SU-DHL-6 (cell line): ENCODE measurements at regions not wholly inside any gene's neighbourhood (a gene's known extent, or its start where the extent isn't known, plus 50 kb on each side); places are given as distances from the start of the nearest gene placed in this dataset.

Experiments used
- H2AFZ ChIP-seq: fragments of 200-600 bp; sonication (generic); 2 replicates; pipeline ENCODE4 v1.6.1; 2014; ENCODE audit warnings: low read depth, mild to moderate bottlenecking, moderate library complexity, mixed read lengths, antibody characterized with exemption, low read length; ENCODE audit not compliant: severe bottlenecking
- H3F3A ChIP-seq: fragments of 200-600 bp; shearing (Covaris generic); 2 replicates; pipeline ENCODE4 v1.6.0; 2016; ENCODE audit warnings: antibody characterized with exemption, mild to moderate bottlenecking; ENCODE audit not compliant: insufficient read depth
- H3K27ac ChIP-seq: fragments of 200-600 bp; sonication (generic); 2 replicates; pipeline ENCODE4 v1.5.1; 2016; ENCODE audit warnings: low read depth, mild to moderate bottlenecking, low read length, moderate library complexity, mixed read lengths
- H3K27me3 ChIP-seq: fragments of 200-600 bp; sonication (generic), shearing (Covaris generic); 2 replicates; pipeline ENCODE4 v1.6.0; 2014; ENCODE audit warnings: mild to moderate bottlenecking, low read length
- H3K36me3 ChIP-seq: fragments of 200-600 bp; sonication (generic); 2 replicates; pipeline ENCODE4 v1.6.1; 2014; ENCODE audit warnings: mild to moderate bottlenecking, low read length, mixed read lengths
- H3K4me2 ChIP-seq: fragments of 300-600, 200-600 bp; shearing (Covaris generic), sonication (generic); 2 replicates; pipeline ENCODE4 v1.6.0; 2014; ENCODE audit warnings: low read length, low read depth, mild to moderate bottlenecking; ENCODE audit not compliant: poor library complexity, severe bottlenecking
- H3K4me3 ChIP-seq: fragments of 200-600 bp; sonication (generic); 2 replicates; pipeline ENCODE4 v1.5.1; 2014; ENCODE audit warnings: antibody characterized with exemption, low read length, mild to moderate bottlenecking, mixed read lengths; ENCODE audit not compliant: insufficient read depth, poor library complexity, severe bottlenecking
- H3K79me2 ChIP-seq: fragments of 200-600 bp; sonication (generic); 2 replicates; pipeline ENCODE4 v1.6.1; 2014; ENCODE audit warnings: mild to moderate bottlenecking, low read length, moderate library complexity; ENCODE audit not compliant: insufficient read depth
- H3K9ac ChIP-seq: fragments of 200-600 bp; sonication (generic); 2 replicates; pipeline ENCODE4 v1.7.0; 2014; ENCODE audit warnings: mild to moderate bottlenecking, low read length
- H3K9me2 ChIP-seq: fragments of 200-600 bp; sonication (generic); replicated peaks from 2 replicates; pipeline ENCODE4 v1.6.1; 2014; ENCODE audit warnings: low read length; ENCODE audit not compliant: insufficient read depth
- H3K9me3 ChIP-seq: fragments of 200-600 bp; sonication (generic); 2 replicates; pipeline ENCODE4 v1.6.1; 2014; ENCODE audit warnings: low read length, mixed read lengths; ENCODE audit not compliant: insufficient read depth
- H4K20me1 ChIP-seq: fragments of 200-600 bp; sonication (generic); 2 replicates; pipeline ENCODE4 v1.6.1; 2014; ENCODE audit warnings: low read depth, mild to moderate bottlenecking, antibody characterized with exemption, low read length, moderate library complexity, mixed read lengths
- CTCF ChIP-seq: fragments of 200-600 bp; sonication (generic); IDR thresholded peaks from one replicate; pipeline ENCODE4 v1.5.1; 2017; ENCODE audit warnings: antibody characterized with exemption, mild to moderate bottlenecking, low read length, moderate library complexity; ENCODE audit not compliant: insufficient read depth, poor library complexity, severe bottlenecking
- EZH2phosphoT487 ChIP-seq: fragments of 200-600 bp; sonication (generic), shearing (Covaris generic); conservative IDR thresholded peaks from 2 replicates; pipeline ENCODE4 v1.6.1; 2018; ENCODE audit warnings: mild to moderate bottlenecking, antibody characterized with exemption, low read length, moderate library complexity, mixed read lengths

- H3F3A ChIP-seq, result peaks cover 50% of the 10 kb centered on the region
- H3K9me2 ChIP-seq, result no peaks in the 10 kb centered on the region
- H3K27me3 ChIP-seq, result no peaks in the 10 kb centered on the region
- peak overlapping the region; percentile 15 for H2AFZ ChIP-seq
- H3K4me2 ChIP-seq, result peak overlapping the region; percentile 68
- H3K9me3 ChIP-seq, result peaks cover 4% of the 10 kb centered on the region; the same call in 1 of the 2 replicates
- peak overlapping the region; percentile 11; the same call in 1 of the 2 replicates for H3K9ac ChIP-seq
- H4K20me1 ChIP-seq, result no peaks in the 10 kb centered on the region
- no peak for TF ChIP-seq EZH2phosphoT487
- TF ChIP-seq CTCF, result no peak
- H3K4me3 ChIP-seq, result no peak overlapping the region
- 0 out of 2 replicates have a peak, but pooled peaks cover 5% of the 10 kb centered on the region for H3K36me3 ChIP-seq
- H3K79me2 ChIP-seq, result no peaks in the 10 kb centered on the region
- peak overlapping the region; percentile 85 for H3K27ac ChIP-seq
These were observed 95.6 kb downstream of the TMA16 start for GRCh38 chr4:163590103-163590502.

- no peak for TF ChIP-seq EZH2phosphoT487
- no peak for TF ChIP-seq CTCF
- no peaks in the 10 kb centered on the region for H3K27me3 ChIP-seq
- H2AFZ ChIP-seq, result peak overlapping the region; percentile 15
- 0 out of 2 replicates have a peak, but pooled peaks cover 5% of the 10 kb centered on the region for H3K36me3 ChIP-seq
- H4K20me1 ChIP-seq, result no peaks in the 10 kb centered on the region
- peak overlapping the region; percentile 85 for H3K27ac ChIP-seq
- peaks cover 50% of the 10 kb centered on the region for H3F3A ChIP-seq
- H3K79me2 ChIP-seq, result no peaks in the 10 kb centered on the region
- peak overlapping the region; percentile 68 for H3K4me2 ChIP-seq
- peak overlapping the region; percentile 31; the same call in 1 of the 2 replicates for H3K9ac ChIP-seq
- H3K9me3 ChIP-seq, result peaks cover 4% of the 10 kb centered on the region; the same call in 1 of the 2 replicates
- H3K9me2 ChIP-seq, result no peaks in the 10 kb centered on the region
- peak overlapping the region; percentile 20 for H3K4me3 ChIP-seq
These were observed 96.3 kb downstream of the TMA16 start for GRCh38 chr4:163590619-163591264.

- TF ChIP-seq EZH2phosphoT487, result no peak
- TF ChIP-seq CTCF, result no peak
- no peaks in the 10 kb centered on the region for H4K20me1 ChIP-seq
- H3K4me3 ChIP-seq, result peak overlapping the region; percentile 20
- peaks cover 46% of the 10 kb centered on the region for H3F3A ChIP-seq
- H3K36me3 ChIP-seq, result 0 out of 2 replicates have a peak, but pooled peaks cover 5% of the 10 kb centered on the region
- no peaks in the 10 kb centered on the region for H3K79me2 ChIP-seq
- H3K9me3 ChIP-seq, result peaks cover 4% of the 10 kb centered on the region; the same call in 1 of the 2 replicates
- H3K4me2 ChIP-seq, result peak overlapping the region; percentile 68
- no peaks in the 10 kb centered on the region for H3K9me2 ChIP-seq
- peak overlapping the region; percentile 31 for H3K9ac ChIP-seq
- no peaks in the 10 kb centered on the region for H3K27me3 ChIP-seq
- H3K27ac ChIP-seq, result peak overlapping the region; percentile 85
- no peak overlapping the region for H2AFZ ChIP-seq
These were observed 97.1 kb downstream of the TMA16 start for GRCh38 chr4:163591614-163592020.
